ENCODE measurements at regions not wholly inside any gene's neighbourhood (a gene's known extent, or its start where the extent isn't known, plus 50 kb on each side); places are given as distances from the start of the nearest gene placed in this dataset.

- CTCF ChIA-PET (ENCODE audit: partially characterized antibody), result no interaction called here
- no peaks in the 10 kb centered on the region for H3K36me3 ChIP-seq (ENCODE audit: control insufficient read depth in 2 of 4, insufficient read depth in 4 of 4, low read length in 3 of 4)
- H3K27me3 ChIP-seq (replicated peaks in 1 of 4; ENCODE audit: control insufficient read depth in 3 of 4, extremely low read depth in 1 of 4, insufficient read depth in 3 of 4, low read length in 3 of 4), result no peaks in the 10 kb centered on the region
- TF ChIP-seq RXRA (IDR thresholded peaks at IDR 0.05; ENCODE audit: insufficient read depth, low read depth, low read length), result no peak
- no peak for TF ChIP-seq YY1 (IDR thresholded peaks at IDR 0.05; ENCODE audit: low read depth, low read length)
- TF ChIP-seq SUZ12 (IDR thresholded peaks at IDR 0.05; ENCODE audit: low read length), result no peak
- no peak for TF ChIP-seq NANOG (IDR thresholded peaks at IDR 0.05; ENCODE audit: insufficient read depth, low read depth, low read length, poor library complexity, severe bottlenecking)
These were observed 545.5 kb downstream of the TMEM114 start for GRCh38 chr16:8044796-8045195.

More at GRCh38 chr16:8044796-8045195, 545.5 kb downstream of the TMEM114 start:
- Histone ChIP-seq H2BK15ac (ENCODE audit: low read length) (no peak overlapping the region), H3K18ac (ENCODE audit: extremely low read depth, low read length) (no peak overlapping the region), H3K9ac (replicated peaks in 1 of 4; ENCODE audit: extremely low read depth in 1 of 4, low read depth in 3 of 4, low read length in 3 of 4) (no peak overlapping the region), H3K56ac (replicated peaks; ENCODE audit: insufficient read length, low read depth, low read length) (no peak overlapping the region), H3K27ac (ENCODE audit: low read depth, low read length) (no peak overlapping the region), H3K4ac (replicated peaks; ENCODE audit: insufficient read length, low read depth, low read length) (no peak overlapping the region), H2BK120ac (replicated peaks; ENCODE audit: low read depth, low read length) (no peak overlapping the region), H4K91ac (replicated peaks; ENCODE audit: insufficient read length, low read length) (no peak overlapping the region), H2BK5ac (ENCODE audit: low read depth, low read length) (no peak overlapping the region), H4K20me1 (replicated peaks in 1 of 2; ENCODE audit: control insufficient read depth in 1 of 2, insufficient read depth in 2 of 2, low read length in 2 of 2) (no peaks in the 10 kb centered on the region), H3K79me1 (ENCODE audit: low read depth, low read length) (no peaks in the 10 kb centered on the region), H4K8ac (ENCODE audit: extremely low read depth, insufficient read depth, low read length) (no peak overlapping the region), H2AFZ (ENCODE audit: low read length) (no peak overlapping the region), H3K79me2 (ENCODE audit: control insufficient read depth in 1 of 2, insufficient read depth in 2 of 2, low read length in 2 of 2) (no peaks in the 10 kb centered on the region), H3K14ac (ENCODE audit: insufficient read length) (no peak overlapping the region), H2BK20ac (ENCODE audit: low read length) (no peak overlapping the region), H2AK5ac (ENCODE audit: low read depth, low read length) (no peak overlapping the region), H3K23ac (ENCODE audit: insufficient read length) (no peak overlapping the region), H3K4me2 (ENCODE audit: insufficient read depth in 1 of 2, low read depth in 2 of 2, low read length in 2 of 2) (no peak overlapping the region), H3K23me2 (ENCODE audit: low read depth, low read length) (no peaks in the 10 kb centered on the region), H4K5ac (ENCODE audit: insufficient read length, low read depth, low read length) (no peak overlapping the region), H2BK12ac (ENCODE audit: low read depth, low read length) (no peak overlapping the region), H3K9me3 (ENCODE audit: insufficient read depth in 2 of 2, low read depth in 1 of 2, low read length in 1 of 2) (no peaks in the 10 kb centered on the region), H3K4me1 (replicated peaks in 1 of 4; ENCODE audit: control insufficient read depth in 3 of 4, insufficient read depth in 4 of 4, low read length in 3 of 4) (no peaks in the 10 kb centered on the region), H3K4me3 (ENCODE audit: extremely low read depth in 1 of 4, insufficient read depth in 2 of 4, low read depth in 3 of 4, low read length in 4 of 4) (no peak overlapping the region)
- FAIRE-seq (no peak), DNase-seq (ENCODE audit: low read depth in 1 of 2, low spot score in 2 of 2) (no peak)
- 91% methylated on average over 5 of the region's 5 CpGs; no CpG with 5 or more reads in 1 of the 2 experiments for WGBS, 2 experiments (ENCODE audit: extremely low coverage in 1 of 2, insufficient coverage in 1 of 2, insufficient read length in 1 of 2, insufficient replicate concordance in 2 of 2, low coverage in 1 of 2, low lambda C conversion rate in 2 of 2, missing lambda C conversion rate in 1 of 2)
- POLR2A ChIA-PET (ENCODE audit: partially characterized antibody), result no interaction called here
